Stomach (tissue), 8 donors: ENCODE measurements at regions not wholly inside any gene's neighbourhood (a gene's known extent, or its start where the extent isn't known, plus 50 kb on each side); places are given as distances from the start of the nearest gene placed in this dataset.

Experiments used
- DNase-seq, 2 donors: peaks; one replicate each; pipeline versions ENCODE4 v3.0.0 to v3.0.0-alpha.2; 2013 to 2019
- H3K27ac ChIP-seq, 5 donors: fragments of 200-600 bp in 4 of 5; sonication (generic) in 4 of 5; one replicate each; pipeline ENCODE4 v1.5.1; 2013 to 2019; ENCODE audit warnings: mild to moderate bottlenecking in 1 of 5, moderate library complexity in 1 of 5
- H3K27me3 ChIP-seq, 3 donors: fragments of 200-600 bp; sonication (generic); one replicate each; pipeline ENCODE4 v1.5.1; 2017 to 2019; ENCODE audit warnings: mixed run types in 1 of 3
- H3K36me3 ChIP-seq, 4 donors: fragments of 200-600 bp; sonication (generic); 1 replicate in 3 of 4; 2 replicates in 1 of 4; pipeline ENCODE4 v1.5.1; 2016 to 2019
- H3K4me1 ChIP-seq, 4 donors: fragments of 200-600 bp; sonication (generic); one replicate each; pipeline ENCODE4 v1.5.1; 2016 to 2019
- H3K4me3 ChIP-seq, 4 donors: fragments of 200-600 bp; sonication (generic) in 3 of 4; one replicate each; pipeline ENCODE4 v1.5.1; 2016 to 2019; ENCODE audit warnings: mild to moderate bottlenecking in 1 of 4
- H3K9me3 ChIP-seq, 4 donors: fragments of 200-600 bp; sonication (generic); one replicate each; pipeline ENCODE4 v1.5.1; 2016 to 2019
- CTCF ChIP-seq, 7 experiments: fragments of 450-650 bp in 4 of 7; fragments of 200-600 bp in 3 of 7; sonication (generic) in 3 of 7; IDR thresholded peaks; one replicate each; pipeline ENCODE4 v1.5.1; 2016 to 2019; ENCODE audit warnings: antibody characterized with exemption in 7 of 7, control low read depth in 2 of 7, mild to moderate bottlenecking in 1 of 7
- EP300 ChIP-seq: sonication (generic); formaldehyde crosslinking; IDR thresholded peaks from one replicate; pipeline ENCODE4 v1.6.1; 2017; ENCODE audit warnings: antibody characterized with exemption
- POLR2A ChIP-seq, 4 donors: fragments of 450-650 bp; IDR thresholded peaks; one replicate each; pipeline ENCODE4 v1.6.1; 2016; ENCODE audit warnings: antibody characterized with exemption in 4 of 4, control low read depth in 2 of 4, mild to moderate bottlenecking in 1 of 4, moderate library complexity in 1 of 4
- POLR2AphosphoS5 ChIP-seq, 3 donors: sonication (generic); formaldehyde crosslinking; IDR thresholded peaks; one replicate each; pipeline ENCODE4 v1.6.1; 2016; ENCODE audit warnings: antibody characterized with exemption in 3 of 3
- WGBS, 5 donors: extraction: QIAGEN DNeasy Blood & Tissue Kit in 3 of 5; methylation state at CpG; one replicate each; pipeline versions ENCODE4 v1.1.5 to v1.1.7; 2013 to 2018; 5-methylcytosine and 5-hydroxymethylcytosine counted together
- intact Hi-C: fragments of 100-400 bp; cut with DNase I; formaldehyde crosslinking; loops from one replicate; pipeline ENCODE4 v1.15.1; 2023; ENCODE audit warnings: low total_unique reads
- donor health status: healthy with polysubstance abuse.
- donor health status: Bipolar disorder and iron deficiency.
- donor health status: healthy.

DNA sequence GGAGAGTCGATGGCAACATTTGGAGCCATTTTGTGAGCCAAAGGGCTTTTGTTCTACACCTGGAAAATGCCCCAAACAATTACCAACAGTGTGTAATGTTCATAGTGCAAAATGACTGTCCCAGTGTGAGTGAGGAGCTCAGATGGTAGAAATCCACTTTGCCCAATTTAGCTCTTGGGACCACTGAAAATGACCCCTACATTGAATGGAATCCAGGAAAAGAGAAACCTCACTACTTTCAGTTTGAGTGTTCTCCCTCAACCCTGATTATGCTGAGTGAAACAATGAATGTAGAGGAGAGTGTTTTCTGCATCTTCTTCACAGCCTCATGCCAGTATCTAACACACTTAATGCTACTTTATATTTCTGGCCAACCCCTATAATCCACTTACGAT lies 84.9 kb upstream of the NRN1 start:
- Histone ChIP-seq H3K9me3 (peaks cover 0 to 7% (median 2%) of the 10 kb centered on the region in 4 donors), H3K36me3 (no peaks in the 10 kb centered on the region), H3K4me3 (no peak overlapping the region), H3K4me1 (no peaks in the 10 kb centered on the region), H3K27me3 (no peaks in the 10 kb centered on the region), H3K27ac (no peak overlapping the region)
- intact Hi-C loops, result no loop called here
- TF ChIP-seq EP300, result no peak
- no peak for TF ChIP-seq CTCF (IDR thresholded peaks at IDR 0.05)
- no peak for TF ChIP-seq POLR2AphosphoS5 (IDR thresholded peaks at IDR 0.05)
- no peak for DNase-seq
- WGBS, 5 donors, result 83 to 90% (median 86%) methylated on average over 2 of the region's 2 CpGs

DNA sequence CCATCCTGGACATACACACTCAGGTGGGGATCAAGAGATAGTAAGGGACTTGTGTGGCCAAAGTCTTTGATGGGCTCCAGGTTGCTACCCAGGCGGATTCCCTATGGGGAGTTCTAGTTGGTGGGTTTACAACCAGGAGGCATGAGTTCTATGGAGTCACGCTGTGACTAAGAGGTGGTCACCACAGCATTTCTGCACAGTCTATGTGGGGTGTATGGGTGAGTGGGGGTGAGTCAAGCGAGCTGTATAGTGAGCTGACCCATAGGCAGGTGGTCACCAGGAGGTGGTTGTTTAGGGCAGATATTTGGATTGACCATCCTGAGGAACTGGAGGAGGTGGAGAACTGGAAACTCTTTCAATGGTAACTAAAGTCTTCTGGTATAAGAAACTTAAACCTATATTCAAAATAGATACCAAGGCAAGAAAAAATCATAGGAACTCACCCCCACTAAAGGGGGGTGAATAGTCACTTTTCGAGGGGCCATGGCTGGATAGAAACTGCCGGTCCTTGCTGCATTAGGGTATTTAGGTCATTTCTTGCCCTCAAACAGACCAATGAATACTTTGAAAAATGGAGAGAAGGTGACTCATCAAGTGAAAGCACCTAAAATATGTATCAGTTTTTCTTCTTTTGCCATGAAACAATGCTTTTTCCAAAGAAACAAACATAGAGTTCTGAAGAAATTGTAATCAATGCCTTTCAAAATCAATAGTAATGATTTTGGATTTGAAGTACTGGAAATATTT lies 84.3 kb upstream of the NRN1 start:
- no peak overlapping the region for H3K4me3 ChIP-seq
- H3K36me3 ChIP-seq, result no peaks in the 10 kb centered on the region
- H3K9me3 ChIP-seq, result peaks cover 0 to 7% (median under 1%) of the 10 kb centered on the region in 4 donors
- H3K27ac ChIP-seq, result no peak overlapping the region
- no peaks in the 10 kb centered on the region for H3K27me3 ChIP-seq
- DNase-seq, result no peak
- intact Hi-C loops, result no loop called here
- TF ChIP-seq POLR2A (IDR thresholded peaks at IDR 0.05) (no peak), POLR2AphosphoS5 (IDR thresholded peaks at IDR 0.05) (no peak), CTCF (IDR thresholded peaks at IDR 0.05) (no peak), EP300 (no peak)
- no peaks in the 10 kb centered on the region for H3K4me1 ChIP-seq
- WGBS, 5 donors, result 77 to 86% (median 79%) methylated on average over 5 of the region's 5 CpGs

GRCh38 chr6:6085928-6086668 lies 79.4 kb upstream of the NRN1 start:
- intact Hi-C loops, result no loop called here
- no peaks in the 10 kb centered on the region for H3K27me3 ChIP-seq
- H3K4me3 ChIP-seq, result no peak overlapping the region
- TF ChIP-seq CTCF (IDR thresholded peaks at IDR 0.05) (no peak), POLR2A (IDR thresholded peaks at IDR 0.05) (no peak), POLR2AphosphoS5 (IDR thresholded peaks at IDR 0.05) (no peak), EP300 (no peak)
- H3K36me3 ChIP-seq, result no peaks in the 10 kb centered on the region
- peak in 1 of 2 donors; percentile 29 for DNase-seq
- 34 to 64% (median 63%) methylated on average over 4 of the region's 4 CpGs for WGBS, 5 donors
- H3K27ac ChIP-seq, result no peak overlapping the region
- H3K9me3 ChIP-seq, result peaks cover 0 to 29% (median 10%) of the 10 kb centered on the region in 4 donors
- H3K4me1 ChIP-seq, result no peaks in the 10 kb centered on the region

GRCh38 chr6:6080975-6081374 lies 74.2 kb upstream of the NRN1 start:
- intact Hi-C loops, result no loop called here
- Histone ChIP-seq H3K27ac (no peak overlapping the region), H3K4me3 (no peak overlapping the region), H3K9me3 (peaks cover 0 to 23% (median 10%) of the 10 kb centered on the region in 4 donors), H3K36me3 (no peaks in the 10 kb centered on the region), H3K27me3 (no peaks in the 10 kb centered on the region), H3K4me1 (no peaks in the 10 kb centered on the region)
- WGBS, 5 donors, result 77 to 95% (median 85%) methylated on average over 4 of the region's 4 CpGs
- TF ChIP-seq POLR2AphosphoS5 (IDR thresholded peaks at IDR 0.05) (no peak), EP300 (no peak), CTCF (IDR thresholded peaks at IDR 0.05) (no peak), POLR2A (IDR thresholded peaks at IDR 0.05) (no peak)
- DNase-seq, result no peak
